ENCODE measurements at regions not wholly inside any gene's neighbourhood (a gene's known extent, or its start where the extent isn't known, plus 50 kb on each side); places are given as distances from the start of the nearest gene placed in this dataset.
A peak's percentile ranks its signal among the peaks of the same experiment; 100 is the strongest.

GRCh38 chr2:145555360-145555759, 1035.4 kb upstream of the ZEB2 start:
- intact Hi-C loops (cut with DNase I, micrococcal nuclease) = no loop called here
- no peak for DNase-seq
- Histone ChIP-seq H3K36me3 (ENCODE audit: low read depth) (no peaks in the 10 kb centered on the region), H3K9me3 (no peaks in the 10 kb centered on the region), H3K4me3 (no peak overlapping the region), H3K4me1 (ENCODE audit: low read depth) (no peaks in the 10 kb centered on the region)
- ATAC-seq = no peak
- TF ChIP-seq, protein P1, sequence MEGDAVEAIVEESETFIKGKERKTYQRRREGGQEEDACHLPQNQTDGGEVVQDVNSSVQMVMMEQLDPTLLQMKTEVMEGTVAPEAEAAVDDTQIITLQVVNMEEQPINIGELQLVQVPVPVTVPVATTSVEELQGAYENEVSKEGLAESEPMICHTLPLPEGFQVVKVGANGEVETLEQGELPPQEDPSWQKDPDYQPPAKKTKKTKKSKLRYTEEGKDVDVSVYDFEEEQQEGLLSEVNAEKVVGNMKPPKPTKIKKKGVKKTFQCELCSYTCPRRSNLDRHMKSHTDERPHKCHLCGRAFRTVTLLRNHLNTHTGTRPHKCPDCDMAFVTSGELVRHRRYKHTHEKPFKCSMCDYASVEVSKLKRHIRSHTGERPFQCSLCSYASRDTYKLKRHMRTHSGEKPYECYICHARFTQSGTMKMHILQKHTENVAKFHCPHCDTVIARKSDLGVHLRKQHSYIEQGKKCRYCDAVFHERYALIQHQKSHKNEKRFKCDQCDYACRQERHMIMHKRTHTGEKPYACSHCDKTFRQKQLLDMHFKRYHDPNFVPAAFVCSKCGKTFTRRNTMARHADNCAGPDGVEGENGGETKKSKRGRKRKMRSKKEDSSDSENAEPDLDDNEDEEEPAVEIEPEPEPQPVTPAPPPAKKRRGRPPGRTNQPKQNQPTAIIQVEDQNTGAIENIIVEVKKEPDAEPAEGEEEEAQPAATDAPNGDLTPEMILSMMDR (IDR thresholded peaks at IDR 0.05) = no peak

DNA sequence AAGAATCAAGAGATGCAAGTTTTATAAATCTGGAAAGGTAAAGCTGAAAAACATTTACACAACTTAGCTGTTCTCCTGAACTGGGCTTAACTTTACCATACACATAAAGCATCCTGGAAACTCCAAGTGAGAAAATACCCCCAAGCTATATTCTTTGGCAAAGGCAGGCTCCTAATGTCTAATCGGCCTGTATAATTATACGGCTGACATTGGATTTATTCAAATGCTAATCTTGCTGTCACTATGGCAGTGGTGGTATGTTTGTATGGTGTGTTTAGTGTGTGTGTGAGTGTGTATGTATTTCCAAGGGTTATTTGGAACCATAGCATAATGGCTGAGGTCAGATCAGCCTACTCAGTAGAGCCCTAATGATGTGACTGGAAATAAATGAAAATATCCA, 1031.8 kb upstream of the ZEB2 start:
- DNase-seq (no peak), ATAC-seq (no peak)
- H3K4me1 ChIP-seq (ENCODE audit: low read depth) = no peaks in the 10 kb centered on the region
- no peaks in the 10 kb centered on the region for H3K36me3 ChIP-seq (ENCODE audit: low read depth)
- no peaks in the 10 kb centered on the region for H3K9me3 ChIP-seq
- intact Hi-C loops (cut with DNase I, micrococcal nuclease) = no loop called here
- TF ChIP-seq, protein P1 (IDR thresholded peaks at IDR 0.05) = no peak
- no peak overlapping the region for H3K4me3 ChIP-seq

GRCh38 chr2:145548479-145548878, 1028.6 kb upstream of the ZEB2 start:
- DNase-seq (no peak), ATAC-seq (no peak)
- H3K4me1 ChIP-seq (ENCODE audit: low read depth) = no peaks in the 10 kb centered on the region
- intact Hi-C loops (cut with DNase I, micrococcal nuclease) = no loop called here
- H3K9me3 ChIP-seq = no peaks in the 10 kb centered on the region
- no peak overlapping the region for H3K4me3 ChIP-seq
- TF ChIP-seq, protein P1 (IDR thresholded peaks at IDR 0.05) = no peak
- no peaks in the 10 kb centered on the region for H3K36me3 ChIP-seq (ENCODE audit: low read depth)

DNA sequence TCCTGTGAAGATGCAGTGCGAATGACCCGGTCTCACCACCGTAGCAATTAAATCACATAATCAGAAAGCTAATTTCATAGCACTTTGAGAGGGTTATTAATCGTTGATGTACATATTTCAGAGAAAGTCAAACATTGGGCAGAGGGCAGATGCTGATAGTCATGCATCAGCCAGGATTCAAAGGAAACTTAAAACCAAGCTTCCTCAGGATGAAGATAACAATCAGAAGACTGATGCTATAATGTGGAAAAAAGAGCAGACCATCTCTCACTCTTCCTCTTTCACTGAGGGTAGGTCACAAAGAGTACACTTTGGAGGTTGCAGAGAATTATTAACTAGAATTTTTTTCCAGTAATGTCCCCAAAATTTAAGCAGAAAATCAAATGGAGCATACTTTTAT, 1027.7 kb upstream of the ZEB2 start:
- no peak overlapping the region for H3K4me3 ChIP-seq
- H3K4me1 ChIP-seq (ENCODE audit: low read depth) = no peaks in the 10 kb centered on the region
- H3K9me3 ChIP-seq = no peaks in the 10 kb centered on the region
- DNase-seq = no peak
- intact Hi-C loops (cut with DNase I, micrococcal nuclease) = no loop called here
- ATAC-seq = no peak
- H3K36me3 ChIP-seq (ENCODE audit: low read depth) = no peaks in the 10 kb centered on the region
- TF ChIP-seq, protein P1 (IDR thresholded peaks at IDR 0.05) = no peak

GRCh38 chr2:145546091-145546490, 1026.2 kb upstream of the ZEB2 start:
- DNase-seq = peak in 1 of 3 donors; percentile 1
- no peak for ATAC-seq
- H3K4me1 ChIP-seq (ENCODE audit: low read depth) = no peaks in the 10 kb centered on the region
- intact Hi-C loops (cut with DNase I, micrococcal nuclease) = no loop called here
- H3K4me3 ChIP-seq = no peak overlapping the region
- TF ChIP-seq, protein P1 (IDR thresholded peaks at IDR 0.05) = no peak
- H3K9me3 ChIP-seq = no peaks in the 10 kb centered on the region
- H3K36me3 ChIP-seq (ENCODE audit: low read depth) = no peaks in the 10 kb centered on the region

GRCh38 chr2:145543856-145544255, 1023.9 kb upstream of the ZEB2 start:
- H3K36me3 ChIP-seq (ENCODE audit: low read depth) = no peaks in the 10 kb centered on the region
- ATAC-seq (no peak), DNase-seq (no peak)

More at GRCh38 chr2:145543856-145544255, 1023.9 kb upstream of the ZEB2 start:
- Histone ChIP-seq H3K4me1 (ENCODE audit: low read depth) (no peaks in the 10 kb centered on the region), H3K4me3 (no peak overlapping the region), H3K9me3 (no peaks in the 10 kb centered on the region)
- intact Hi-C loops (cut with DNase I, micrococcal nuclease) = no loop called here
- TF ChIP-seq, protein P1 (IDR thresholded peaks at IDR 0.05) = no peak

All from mucosa of descending colon (tissue), 3 donors.